ENCODE measurements at regions not wholly inside any gene's neighbourhood (a gene's known extent, or its start where the extent isn't known, plus 50 kb on each side); places are given as distances from the start of the nearest gene placed in this dataset.

GRCh38 chr5:152259702-152260101 lies 145.4 kb downstream of the NMUR2 start:
- no peak for TF ChIP-seq CTCF (IDR thresholded peaks at IDR 0.05)
- TF ChIP-seq POLR2A (IDR thresholded peaks at IDR 0.05) = no peak
- TF ChIP-seq EP300 (IDR thresholded peaks at IDR 0.05) = no peak

Data from gastroesophageal sphincter (tissue), 3 donors.